ENCODE measurements at regions not wholly inside any gene's neighbourhood (a gene's known extent, or its start where the extent isn't known, plus 50 kb on each side); places are given as distances from the start of the nearest gene placed in this dataset.

GRCh38 chr12:46918631-46919030, 92.8 kb upstream of the SLC38A4 start:
- Histone ChIP-seq H3K4me3 (no peak overlapping the region), H3K4me1 (no peaks in the 10 kb centered on the region), H3K36me3 (replicated peaks) (no peaks in the 10 kb centered on the region), H3K27me3 (ENCODE audit: low read depth) (no peaks in the 10 kb centered on the region), H3K9me3 (no peaks in the 10 kb centered on the region)
- in situ Hi-C loops (cut with MboI; ENCODE audit: low sequenced_read_pairs): no loop called here
- no peak for DNase-seq (ENCODE audit: low spot score in 2 of 2)

GRCh38 chr12:46919666-46920400, 94.0 kb upstream of the SLC38A4 start:
- Histone ChIP-seq H3K4me3 (no peak overlapping the region), H3K9me3 (no peaks in the 10 kb centered on the region)
- in situ Hi-C loops (cut with MboI; ENCODE audit: low sequenced_read_pairs): no loop called here

GRCh38 chr12:46920499-46920898, 94.7 kb upstream of the SLC38A4 start:
- H3K4me3 ChIP-seq: no peak overlapping the region
- in situ Hi-C loops (cut with MboI; ENCODE audit: low sequenced_read_pairs): no loop called here
- H3K36me3 ChIP-seq (replicated peaks): no peaks in the 10 kb centered on the region
- no peaks in the 10 kb centered on the region for H3K4me1 ChIP-seq
- H3K9me3 ChIP-seq: no peaks in the 10 kb centered on the region
- no peaks in the 10 kb centered on the region for H3K27me3 ChIP-seq (ENCODE audit: low read depth)
- no peak for DNase-seq (ENCODE audit: low spot score in 2 of 2)

More at GRCh38 chr12:46919666-46920400, 94.0 kb upstream of the SLC38A4 start:
- Histone ChIP-seq H3K4me1 (no peaks in the 10 kb centered on the region), H3K36me3 (replicated peaks) (no peaks in the 10 kb centered on the region), H3K27me3 (ENCODE audit: low read depth) (no peaks in the 10 kb centered on the region)
- no peak for DNase-seq (ENCODE audit: low spot score in 2 of 2)

- Histone ChIP-seq H3K27me3 (ENCODE audit: low read depth) (no peaks in the 10 kb centered on the region), H3K4me3 (no peak overlapping the region), H3K36me3 (replicated peaks) (no peaks in the 10 kb centered on the region), H3K9me3 (no peaks in the 10 kb centered on the region), H3K4me1 (no peaks in the 10 kb centered on the region)
- in situ Hi-C loops (cut with MboI; ENCODE audit: low sequenced_read_pairs): no loop called here
- DNase-seq (ENCODE audit: low spot score in 2 of 2): no peak
Observed at GRCh38 chr12:46921048-46921763, 95.4 kb upstream of the SLC38A4 start.

GRCh38 chr12:46921764-46922133, 96.0 kb upstream of the SLC38A4 start:
- Histone ChIP-seq H3K9me3 (no peaks in the 10 kb centered on the region), H3K36me3 (replicated peaks) (no peaks in the 10 kb centered on the region), H3K4me1 (no peaks in the 10 kb centered on the region), H3K27me3 (ENCODE audit: low read depth) (no peaks in the 10 kb centered on the region), H3K4me3 (no peak overlapping the region)
- in situ Hi-C loops (cut with MboI; ENCODE audit: low sequenced_read_pairs): no loop called here
- DNase-seq (ENCODE audit: low spot score in 2 of 2): no peak

GRCh38 chr12:46926526-46926925, 100.7 kb upstream of the SLC38A4 start:
- H3K9me3 ChIP-seq: no peaks in the 10 kb centered on the region
- no peak overlapping the region for H3K4me3 ChIP-seq
- no peaks in the 10 kb centered on the region; the same call in 1 of the 2 replicates for H3K27me3 ChIP-seq (ENCODE audit: low read depth)
- in situ Hi-C loops (cut with MboI; ENCODE audit: low sequenced_read_pairs): no loop called here
- H3K4me1 ChIP-seq: no peaks in the 10 kb centered on the region
- DNase-seq (ENCODE audit: low spot score in 2 of 2): no peak
- H3K36me3 ChIP-seq (replicated peaks): no peaks in the 10 kb centered on the region

GRCh38 chr12:46930101-46930500, 104.3 kb upstream of the SLC38A4 start:
- Histone ChIP-seq H3K4me3 (no peak overlapping the region), H3K27me3 (ENCODE audit: low read depth) (no peaks in the 10 kb centered on the region; the same call in 1 of the 2 replicates), H3K9me3 (no peaks in the 10 kb centered on the region), H3K36me3 (replicated peaks) (no peaks in the 10 kb centered on the region), H3K4me1 (no peaks in the 10 kb centered on the region)
- no peak for DNase-seq (ENCODE audit: low spot score in 2 of 2)
- in situ Hi-C loops (cut with MboI; ENCODE audit: low sequenced_read_pairs): no loop called here

GRCh38 chr12:46933947-46934346, 108.2 kb upstream of the SLC38A4 start:
- H3K27me3 ChIP-seq (ENCODE audit: low read depth): no peaks in the 10 kb centered on the region; the same call in 1 of the 2 replicates
- no peak for DNase-seq (ENCODE audit: low spot score in 2 of 2)
- H3K9me3 ChIP-seq: no peaks in the 10 kb centered on the region
- H3K36me3 ChIP-seq (replicated peaks): no peaks in the 10 kb centered on the region
- H3K4me3 ChIP-seq: no peak overlapping the region
- no peaks in the 10 kb centered on the region for H3K4me1 ChIP-seq
- in situ Hi-C loops (cut with MboI; ENCODE audit: low sequenced_read_pairs): no loop called here

- Histone ChIP-seq H3K4me1 (no peaks in the 10 kb centered on the region), H3K27me3 (ENCODE audit: low read depth) (no peaks in the 10 kb centered on the region; the same call in 1 of the 2 replicates), H3K36me3 (replicated peaks) (no peaks in the 10 kb centered on the region), H3K9me3 (no peaks in the 10 kb centered on the region), H3K4me3 (no peak overlapping the region)
- no peak for DNase-seq (ENCODE audit: low spot score in 2 of 2)
- in situ Hi-C loops (cut with MboI; ENCODE audit: low sequenced_read_pairs): no loop called here
Observed at GRCh38 chr12:46934374-46935111, 108.7 kb upstream of the SLC38A4 start.

GRCh38 chr12:46935271-46935847, 109.6 kb upstream of the SLC38A4 start:
- in situ Hi-C loops (cut with MboI; ENCODE audit: low sequenced_read_pairs): no loop called here
- no peak for DNase-seq (ENCODE audit: low spot score in 2 of 2)
- no peaks in the 10 kb centered on the region; the same call in 1 of the 2 replicates for H3K27me3 ChIP-seq (ENCODE audit: low read depth)
- no peaks in the 10 kb centered on the region for H3K4me1 ChIP-seq
- H3K4me3 ChIP-seq: no peak overlapping the region
- H3K36me3 ChIP-seq (replicated peaks): no peaks in the 10 kb centered on the region
- H3K9me3 ChIP-seq: no peaks in the 10 kb centered on the region

GRCh38 chr12:46936042-46936441, 110.2 kb upstream of the SLC38A4 start:
- no peak for DNase-seq (ENCODE audit: low spot score in 2 of 2)
- in situ Hi-C loops (cut with MboI; ENCODE audit: low sequenced_read_pairs): no loop called here
- Histone ChIP-seq H3K9me3 (no peaks in the 10 kb centered on the region), H3K36me3 (replicated peaks) (no peaks in the 10 kb centered on the region), H3K27me3 (ENCODE audit: low read depth) (no peaks in the 10 kb centered on the region), H3K4me3 (no peak overlapping the region), H3K4me1 (no peaks in the 10 kb centered on the region)

- H3K27me3 ChIP-seq (ENCODE audit: low read depth): no peaks in the 10 kb centered on the region
- DNase-seq (ENCODE audit: low spot score in 2 of 2): no peak
- H3K9me3 ChIP-seq: no peaks in the 10 kb centered on the region
- no peaks in the 10 kb centered on the region for H3K4me1 ChIP-seq
- no peak overlapping the region for H3K4me3 ChIP-seq
- in situ Hi-C loops (cut with MboI; ENCODE audit: low sequenced_read_pairs): no loop called here
- no peaks in the 10 kb centered on the region for H3K36me3 ChIP-seq (replicated peaks)
Observed at GRCh38 chr12:46938071-46938678, 112.4 kb upstream of the SLC38A4 start.

GRCh38 chr12:46941981-46942380, 116.2 kb upstream of the SLC38A4 start:
- Histone ChIP-seq H3K4me1 (no peaks in the 10 kb centered on the region), H3K36me3 (replicated peaks) (no peaks in the 10 kb centered on the region), H3K27me3 (ENCODE audit: low read depth) (no peaks in the 10 kb centered on the region), H3K4me3 (no peak overlapping the region), H3K9me3 (no peaks in the 10 kb centered on the region)
- in situ Hi-C loops (cut with MboI; ENCODE audit: low sequenced_read_pairs): no loop called here
- no peak for DNase-seq (ENCODE audit: low spot score in 2 of 2)
